ENCODE measurements at regions not wholly inside any gene's neighbourhood (a gene's known extent, or its start where the extent isn't known, plus 50 kb on each side); places are given as distances from the start of the nearest gene placed in this dataset.
"Not testable (repeated sequence)": the region's sequence is repeated elsewhere in the genome, so short reads cannot be mapped to it uniquely, and the experiment has no call there.

DNA sequence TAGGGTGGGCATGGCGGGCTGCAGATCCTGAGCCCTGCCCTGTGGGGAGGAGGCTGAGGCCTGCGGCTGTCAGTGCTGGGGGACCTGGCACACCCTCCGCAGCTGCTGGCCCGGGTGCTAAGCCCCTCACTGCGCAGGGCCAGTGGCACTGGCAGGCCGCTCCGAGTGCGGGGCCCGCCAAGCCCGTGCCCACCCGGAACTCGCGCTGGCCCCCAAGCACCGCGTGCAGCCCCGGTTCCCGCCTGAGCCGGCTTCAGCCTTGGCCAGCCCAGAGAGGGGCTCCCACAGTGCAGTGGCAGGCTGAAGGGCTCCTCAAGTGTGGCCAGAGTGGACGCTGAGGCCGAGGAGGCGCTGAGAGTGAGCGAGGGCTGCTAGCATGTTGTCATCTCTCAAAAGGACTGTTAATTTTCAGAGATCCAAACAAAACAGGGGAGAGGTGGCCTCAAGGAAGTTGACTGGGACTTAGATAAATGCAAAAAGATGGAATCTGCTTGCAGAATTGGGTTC is 74.5 kb upstream of the RBM24 start:
- no peak for DNase-seq (ENCODE audit: low read depth)
- TF ChIP-seq, protein P1, sequence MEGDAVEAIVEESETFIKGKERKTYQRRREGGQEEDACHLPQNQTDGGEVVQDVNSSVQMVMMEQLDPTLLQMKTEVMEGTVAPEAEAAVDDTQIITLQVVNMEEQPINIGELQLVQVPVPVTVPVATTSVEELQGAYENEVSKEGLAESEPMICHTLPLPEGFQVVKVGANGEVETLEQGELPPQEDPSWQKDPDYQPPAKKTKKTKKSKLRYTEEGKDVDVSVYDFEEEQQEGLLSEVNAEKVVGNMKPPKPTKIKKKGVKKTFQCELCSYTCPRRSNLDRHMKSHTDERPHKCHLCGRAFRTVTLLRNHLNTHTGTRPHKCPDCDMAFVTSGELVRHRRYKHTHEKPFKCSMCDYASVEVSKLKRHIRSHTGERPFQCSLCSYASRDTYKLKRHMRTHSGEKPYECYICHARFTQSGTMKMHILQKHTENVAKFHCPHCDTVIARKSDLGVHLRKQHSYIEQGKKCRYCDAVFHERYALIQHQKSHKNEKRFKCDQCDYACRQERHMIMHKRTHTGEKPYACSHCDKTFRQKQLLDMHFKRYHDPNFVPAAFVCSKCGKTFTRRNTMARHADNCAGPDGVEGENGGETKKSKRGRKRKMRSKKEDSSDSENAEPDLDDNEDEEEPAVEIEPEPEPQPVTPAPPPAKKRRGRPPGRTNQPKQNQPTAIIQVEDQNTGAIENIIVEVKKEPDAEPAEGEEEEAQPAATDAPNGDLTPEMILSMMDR (IDR thresholded peaks at IDR 0.05; ENCODE audit: low read length, missing control alignments) = no peak
- H3K4me3 ChIP-seq (replicated peaks; ENCODE audit: low read depth, low read length) = no peak overlapping the region

- DNase-seq (ENCODE audit: low read depth) = no peak
- TF ChIP-seq, protein P1 (IDR thresholded peaks at IDR 0.05; ENCODE audit: low read length, missing control alignments) = no peak
- H3K4me3 ChIP-seq (replicated peaks; ENCODE audit: low read depth, low read length) = no peak overlapping the region
Measured at GRCh38 chr6:17207281-17207680, 73.9 kb upstream of the RBM24 start.

DNA sequence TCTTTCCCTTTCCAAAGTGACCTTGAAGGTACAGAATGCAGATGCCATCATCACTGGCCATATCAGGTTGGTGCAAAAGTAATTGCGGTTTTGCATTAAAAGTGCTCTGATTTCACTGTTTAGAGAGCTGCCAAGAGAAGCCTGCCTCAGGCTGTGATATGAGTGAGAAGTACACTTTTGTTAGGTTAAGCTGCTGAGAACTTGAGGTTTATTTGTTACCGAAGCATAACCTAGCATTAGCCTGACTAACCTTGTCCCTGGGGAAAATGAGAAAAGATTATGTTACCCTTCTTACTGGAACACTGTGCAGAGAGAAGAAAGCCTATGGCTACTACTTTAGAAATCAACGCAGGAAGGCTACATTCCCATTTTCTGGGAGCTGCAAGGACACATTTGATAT is 70.5 kb upstream of the RBM24 start:
- TF ChIP-seq, protein P1 (IDR thresholded peaks at IDR 0.05; ENCODE audit: low read length, missing control alignments) = no peak
- no peak for DNase-seq (ENCODE audit: low read depth)
- H3K4me3 ChIP-seq (replicated peaks; ENCODE audit: low read depth, low read length) = no peak overlapping the region

DNA sequence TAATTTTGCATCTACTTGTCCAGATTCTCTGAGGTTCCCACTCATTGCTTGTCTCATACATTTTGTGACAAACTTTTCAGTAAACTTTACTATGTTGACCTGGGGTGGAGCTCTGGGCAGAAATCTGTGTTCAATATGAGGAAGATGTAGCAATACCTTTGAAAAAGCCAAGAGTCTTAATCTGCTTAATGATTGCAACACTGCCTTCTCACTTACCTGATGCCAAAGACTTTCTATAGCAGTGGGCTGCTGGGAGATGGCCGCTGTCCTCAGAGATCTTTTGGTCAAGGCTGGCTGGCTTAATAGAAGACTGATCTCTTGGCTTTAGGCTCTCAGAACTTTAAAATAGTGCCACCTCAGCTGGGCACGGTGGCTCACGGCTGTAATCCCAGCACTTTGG is 70.1 kb upstream of the RBM24 start:
- H3K4me3 ChIP-seq (replicated peaks; ENCODE audit: low read depth, low read length) = no peak overlapping the region
- DNase-seq (ENCODE audit: low read depth) = no peak
- TF ChIP-seq, protein P1 (IDR thresholded peaks at IDR 0.05; ENCODE audit: low read length, missing control alignments) = no peak

GRCh38 chr6:17212546-17213371 is 68.4 kb upstream of the RBM24 start:
- DNase-seq (ENCODE audit: low read depth) = peak; percentile 5
- TF ChIP-seq, protein P1 (IDR thresholded peaks at IDR 0.05; ENCODE audit: low read length, missing control alignments) = no peak
- H3K4me3 ChIP-seq (replicated peaks; ENCODE audit: low read depth, low read length) = no peak overlapping the region

GRCh38 chr6:17214106-17214505 is 67.1 kb upstream of the RBM24 start:
- DNase-seq (ENCODE audit: low read depth) = no peak
- H3K4me3 ChIP-seq (replicated peaks; ENCODE audit: low read depth, low read length) = no peak overlapping the region
- TF ChIP-seq, protein P1 (IDR thresholded peaks at IDR 0.05; ENCODE audit: low read length, missing control alignments) = no peak

GRCh38 chr6:17216972-17217371 is 64.2 kb upstream of the RBM24 start:
- DNase-seq (ENCODE audit: low read depth) = not testable (repeated sequence)

More at GRCh38 chr6:17216972-17217371, 64.2 kb upstream of the RBM24 start:
- H3K4me3 ChIP-seq (replicated peaks; ENCODE audit: low read depth, low read length) = not testable (repeated sequence)

All from fibroblast of pulmonary artery (primary cell).